AG09309 (cell line): ENCODE measurements at regions not wholly inside any gene's neighbourhood (a gene's known extent, or its start where the extent isn't known, plus 50 kb on each side); places are given as distances from the start of the nearest gene placed in this dataset.

Source experiments
- DNase-seq: peaks from one replicate; pipeline ENCODE4 v3.0.0-alpha.2; 2010; ENCODE audit warnings: low read depth
- H3K4me3 ChIP-seq: 2 replicates; pipeline ENCODE4 v1.5.1; 2011; ENCODE audit warnings: mild to moderate bottlenecking, low read depth, low read length, moderate library complexity; ENCODE audit not compliant: control insufficient read depth
- CTCF ChIP-seq: IDR thresholded peaks from 2 replicates; pipeline ENCODE4 v1.5.1; 2011; ENCODE audit warnings: mild to moderate bottlenecking, low read depth, low read length, inconsistent platforms; ENCODE audit not compliant: insufficient read depth, control insufficient read depth; ENCODE audit errors: missing control alignments

DNA sequence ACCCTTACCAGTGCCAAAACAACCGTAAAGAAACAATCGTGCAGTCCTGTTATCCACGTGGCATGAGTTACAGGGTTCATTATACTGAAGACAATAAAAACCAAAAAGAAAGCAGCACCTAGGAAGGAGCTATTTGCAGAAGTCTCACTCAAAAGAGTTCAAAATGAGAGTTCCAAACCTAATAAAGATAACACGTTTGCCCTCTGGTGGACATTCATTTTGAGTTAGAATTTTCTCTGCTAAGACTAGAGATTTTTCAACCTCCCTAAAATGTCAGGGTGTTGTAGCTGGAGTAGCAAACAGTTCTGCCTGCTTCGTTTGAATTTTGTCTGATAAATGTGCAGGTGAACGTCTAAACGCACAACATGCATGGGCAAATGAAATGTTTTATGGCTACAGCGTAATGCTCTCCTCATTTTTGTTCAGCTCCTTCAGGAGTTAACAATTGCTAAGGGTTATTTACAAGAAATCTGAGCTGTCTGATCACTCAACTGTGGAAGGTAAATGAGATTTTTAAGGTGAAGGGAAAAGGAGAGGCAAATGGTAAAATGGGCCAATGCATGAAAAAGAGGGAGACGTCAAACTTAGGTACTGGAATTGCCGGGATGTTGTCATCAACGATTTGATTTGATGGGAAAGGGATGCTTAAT, 1067.9 kb upstream of the EEF2KMT start:
- H3K4me3 ChIP-seq, result no peak overlapping the region
- DNase-seq, result no peak
- TF ChIP-seq CTCF, result no peak

- no peak for DNase-seq
- no peak for TF ChIP-seq CTCF
Measured at GRCh38 chr16:6160871-6161270, 1063.3 kb upstream of the EEF2KMT start.

DNA sequence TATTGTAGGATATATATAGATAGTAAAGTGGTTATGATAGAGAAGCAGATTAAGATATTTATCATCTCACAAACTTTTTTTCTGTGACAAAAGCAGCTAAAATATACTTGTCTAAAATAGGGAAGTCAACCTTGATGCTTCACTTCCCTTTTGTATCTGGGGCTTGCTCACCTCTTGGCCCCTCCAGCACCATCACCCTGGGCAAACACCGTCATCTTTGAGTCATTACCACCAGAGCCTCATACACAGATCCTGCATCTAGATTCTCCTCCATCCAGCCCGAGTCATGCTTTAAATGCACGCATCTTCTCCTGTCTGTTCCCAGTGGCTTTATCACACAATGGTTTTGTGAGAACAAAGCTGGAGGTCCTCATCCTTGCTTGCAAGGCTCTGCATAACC, 1062.7 kb upstream of the EEF2KMT start:
- DNase-seq, result no peak
- no peak for TF ChIP-seq CTCF
- H3K4me3 ChIP-seq, result no peak overlapping the region

More at GRCh38 chr16:6160871-6161270, 1063.3 kb upstream of the EEF2KMT start:
- no peak overlapping the region for H3K4me3 ChIP-seq

GRCh38 chr16:6157806-6158205, 1060.2 kb upstream of the EEF2KMT start:
- TF ChIP-seq CTCF, result no peak
- DNase-seq, result no peak
- H3K4me3 ChIP-seq, result no peak overlapping the region

- no peak for DNase-seq
- no peak for TF ChIP-seq CTCF
- no peak overlapping the region for H3K4me3 ChIP-seq
Measured at GRCh38 chr16:6155271-6155670, 1057.7 kb upstream of the EEF2KMT start.

DNA sequence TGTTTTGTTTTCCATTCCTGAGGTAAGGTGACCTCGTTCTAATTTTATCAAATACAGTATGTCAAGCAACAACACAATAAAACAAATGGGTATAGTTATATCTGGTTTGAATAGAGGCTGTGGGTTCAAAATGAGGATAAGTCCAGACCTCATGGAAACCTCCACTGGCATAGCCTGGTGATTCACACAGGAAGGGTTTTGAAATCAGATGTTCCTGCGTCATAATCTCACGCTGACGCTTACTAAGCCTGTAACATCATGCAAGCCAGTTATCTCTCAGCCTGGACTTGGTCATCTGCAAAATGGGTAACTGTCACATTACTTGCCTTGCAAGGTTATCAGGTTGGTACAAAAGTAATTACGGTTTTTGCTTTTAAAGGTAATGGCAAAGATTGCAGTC, 1056.3 kb upstream of the EEF2KMT start:
- no peak for TF ChIP-seq CTCF
- no peak for DNase-seq
- H3K4me3 ChIP-seq, result no peak overlapping the region

DNA sequence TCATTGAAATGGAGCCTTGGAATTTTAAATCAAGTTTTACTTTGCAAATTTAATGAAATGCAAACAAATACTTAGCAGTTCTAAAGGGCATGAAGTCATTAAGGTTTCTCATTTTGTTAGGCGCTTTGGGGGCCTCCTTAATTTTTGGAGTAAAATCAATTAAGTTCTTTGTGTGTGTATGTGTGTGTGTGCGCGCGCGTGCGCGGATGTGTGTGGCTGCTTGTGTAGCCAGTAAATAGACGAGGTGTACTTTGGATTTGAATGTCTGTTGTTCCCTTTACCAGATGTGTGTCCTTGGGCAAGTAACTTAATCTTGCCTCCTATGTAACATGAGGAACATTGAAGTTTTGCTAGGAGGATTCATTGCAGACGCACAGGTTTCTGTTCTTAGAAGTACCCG, 1051.4 kb upstream of the EEF2KMT start:
- no peak for TF ChIP-seq CTCF
- DNase-seq, result no peak

More for the DNA sequence above, 1051.4 kb upstream of the EEF2KMT start:
- no peak overlapping the region for H3K4me3 ChIP-seq
